H1 (cell line): ENCODE measurements at regions not wholly inside any gene's neighbourhood (a gene's known extent, or its start where the extent isn't known, plus 50 kb on each side); places are given as distances from the start of the nearest gene placed in this dataset.

Experiments used
- BACH1 ChIP-seq: IDR thresholded peaks from 2 replicates; pipeline ENCODE4 v1.6.1; 2012; ENCODE audit warnings: low read length, improper control_type of control experiment
- CTCF ChIP-seq, 3 experiments: IDR thresholded peaks; 1 replicate in 2 of 3; 2 replicates in 1 of 3; pipeline versions ENCODE4 v1.5.1 to v1.6.1; 2011; ENCODE audit warnings: low read length in 3 of 3, mild to moderate bottlenecking in 3 of 3, inconsistent platforms in 2 of 3, low read depth in 1 of 3, moderate library complexity in 1 of 3; ENCODE audit not compliant: insufficient read depth in 1 of 3; ENCODE audit errors: control extremely low read depth in 1 of 3
- E2F6 ChIP-seq: IDR thresholded peaks from 2 replicates; pipeline ENCODE4 v1.6.1; 2012; ENCODE audit warnings: inconsistent platforms
- EP300 ChIP-seq, 2 experiments: IDR thresholded peaks; 1 replicate in 1 of 2; 2 replicates in 1 of 2; pipeline ENCODE4 v1.6.1; 2011 to 2012; ENCODE audit warnings: low read depth in 2 of 2, low read length in 2 of 2, mild to moderate bottlenecking in 2 of 2, borderline replicate concordance in 1 of 2, inconsistent platforms in 1 of 2, moderate library complexity in 1 of 2
- JUND ChIP-seq: IDR thresholded peaks from 2 replicates; pipeline ENCODE4 v1.6.1; 2011; ENCODE audit warnings: mild to moderate bottlenecking, improper control_type of control experiment, low read length
- MAFK ChIP-seq: IDR thresholded peaks from 2 replicates; pipeline ENCODE4 v1.6.1; 2012; ENCODE audit warnings: low read depth, mild to moderate bottlenecking, improper control_type of control experiment, low read length
- RBBP5 ChIP-seq: IDR thresholded peaks from 2 replicates; pipeline ENCODE4 v1.7.1; 2012; ENCODE audit warnings: low read depth, mild to moderate bottlenecking, inconsistent platforms, low read length, moderate library complexity, borderline replicate concordance
- SRF ChIP-seq: IDR thresholded peaks from 2 replicates; pipeline ENCODE4 v1.6.1; 2011; ENCODE audit warnings: mild to moderate bottlenecking, low read depth, low read length, moderate library complexity
- TAF1 ChIP-seq: IDR thresholded peaks from 2 replicates; pipeline ENCODE4 v1.6.1; 2011; ENCODE audit warnings: mild to moderate bottlenecking, low read depth, low read length

- TF ChIP-seq EP300 (IDR thresholded peaks at IDR 0.05; ENCODE audit: borderline replicate concordance in 1 of 2, low read depth in 2 of 2, low read length in 2 of 2) (no peak), BACH1 (no peak), MAFK (no peak), CTCF (IDR thresholded peaks at IDR 0.05; ENCODE audit: control extremely low read depth in 1 of 3, insufficient read depth in 1 of 3, low read depth in 1 of 3, low read length in 3 of 3) (no peak), RBBP5 (no peak), SRF (no peak), JUND (no peak), TAF1 (no peak), E2F6 (no peak)
Observed at GRCh38 chrX:125727117-125727516, 407.4 kb downstream of the TEX13C start.
